Hepatocyte (in vitro differentiated cells): ENCODE measurements at regions not wholly inside any gene's neighbourhood (a gene's known extent, or its start where the extent isn't known, plus 50 kb on each side); places are given as distances from the start of the nearest gene placed in this dataset.

Experiments
- DNase-seq: peaks from one replicate; pipeline ENCODE4 v3.0.0-alpha.2; 2016; ENCODE audit warnings: low spot score
- H2AFZ ChIP-seq: fragments of 200-600 bp; sonication (generic); 2 replicates; pipeline ENCODE4 v1.6.0; 2016; ENCODE audit warnings: antibody characterized with exemption, mild to moderate bottlenecking
- H3K27ac ChIP-seq: fragments of 200-600 bp; sonication (generic); 2 replicates; pipeline ENCODE4 v1.5.1; 2016; ENCODE audit warnings: mild to moderate bottlenecking
- H3K27me3 ChIP-seq: fragments of 200-600 bp; sonication (generic); 2 replicates; pipeline ENCODE4 v1.6.1; 2016
- H3K36me3 ChIP-seq: fragments of 200-600 bp; sonication (generic); replicated peaks from 2 replicates; pipeline ENCODE4 v1.5.1; 2016; ENCODE audit warnings: low read depth; ENCODE audit not compliant: insufficient read depth
- H3K4me1 ChIP-seq: fragments of 200-600 bp; sonication (generic); 2 replicates; pipeline ENCODE4 v1.5.1; 2016; ENCODE audit warnings: mild to moderate bottlenecking, moderate library complexity; ENCODE audit not compliant: insufficient read depth
- H3K4me2 ChIP-seq: fragments of 200-600 bp; sonication (generic); 2 replicates; pipeline ENCODE4 v1.6.0; 2016
- H3K4me3 ChIP-seq: fragments of 200-600 bp; sonication (generic); 2 replicates; pipeline ENCODE4 v1.5.1; 2016; ENCODE audit warnings: mild to moderate bottlenecking
- H3K79me2 ChIP-seq: fragments of 200-600 bp; sonication (generic); 2 replicates; pipeline ENCODE4 v1.6.0; 2017; ENCODE audit warnings: mild to moderate bottlenecking
- H3K9me2 ChIP-seq: fragments of 200-600 bp; sonication (generic); replicated peaks from 2 replicates; pipeline ENCODE4 v1.6.0; 2017; ENCODE audit warnings: mild to moderate bottlenecking; ENCODE audit not compliant: insufficient read depth
- H3K9me3 ChIP-seq: fragments of 200-600 bp; sonication (generic); 2 replicates; pipeline ENCODE4 v1.5.1; 2016; ENCODE audit warnings: low read depth, mild to moderate bottlenecking
- H4K20me1 ChIP-seq: fragments of 200-600 bp; sonication (generic); 2 replicates; pipeline ENCODE4 v1.6.0; 2016; ENCODE audit warnings: mild to moderate bottlenecking; ENCODE audit not compliant: insufficient read depth, poor library complexity, severe bottlenecking
- CTCF ChIP-seq: fragments of 200-600 bp; sonication (generic); IDR thresholded peaks from 2 replicates; pipeline ENCODE4 v1.5.1; 2016; ENCODE audit warnings: antibody characterized with exemption, mild to moderate bottlenecking; ENCODE audit not compliant: poor library complexity
- EZH2 ChIP-seq: fragments of 200-600 bp; sonication (generic); IDR thresholded peaks from 2 replicates; pipeline ENCODE4 v1.6.1; 2016; ENCODE audit warnings: antibody characterized with exemption, mild to moderate bottlenecking, borderline replicate concordance
- EZH2phosphoT487 ChIP-seq: fragments of 200-600 bp; sonication (generic); IDR thresholded peaks from one replicate; pipeline ENCODE4 v1.6.1; 2018; ENCODE audit warnings: antibody characterized with exemption, mild to moderate bottlenecking, low read depth, moderate library complexity; ENCODE audit not compliant: unreplicated experiment, severe bottlenecking
- WGBS: methylation state at CpG from one replicate; pipeline ENCODE4 v1.1.6; 2016; ENCODE audit warnings: low lambda C conversion rate; ENCODE audit errors: missing lambda C conversion rate; 5-methylcytosine and 5-hydroxymethylcytosine counted together

GRCh38 chr5:87735923-87736322, 323.2 kb upstream of the CCNH start:
- Histone ChIP-seq H4K20me1 (no peaks in the 10 kb centered on the region), H3K4me2 (no peak overlapping the region), H3K9me3 (no peaks in the 10 kb centered on the region), H3K27ac (no peak overlapping the region), H3K9me2 (no peaks in the 10 kb centered on the region), H3K27me3 (no peaks in the 10 kb centered on the region), H3K36me3 (no peaks in the 10 kb centered on the region), H3K79me2 (no peaks in the 10 kb centered on the region), H3K4me1 (no peaks in the 10 kb centered on the region), H2AFZ (no peak overlapping the region), H3K4me3 (no peak overlapping the region)
- DNase-seq, result no peak
- TF ChIP-seq EZH2 (no peak), CTCF (no peak), EZH2phosphoT487 (no peak)
- WGBS, result 91% methylated on average over 1 of the region's 1 CpG

- Histone ChIP-seq H2AFZ (no peak overlapping the region), H3K79me2 (no peaks in the 10 kb centered on the region), H3K4me2 (no peak overlapping the region), H3K27me3 (no peaks in the 10 kb centered on the region), H3K9me2 (no peaks in the 10 kb centered on the region), H3K27ac (no peak overlapping the region), H4K20me1 (no peaks in the 10 kb centered on the region), H3K4me1 (no peaks in the 10 kb centered on the region), H3K4me3 (no peak overlapping the region), H3K36me3 (no peaks in the 10 kb centered on the region), H3K9me3 (no peaks in the 10 kb centered on the region)
- TF ChIP-seq EZH2, result no peak
- no peak for TF ChIP-seq CTCF
- no peak for DNase-seq
- 62% methylated on average over 3 of the region's 3 CpGs for WGBS
Measured at GRCh38 chr5:87733897-87734296, 321.2 kb upstream of the CCNH start.

- no peak overlapping the region for H3K4me2 ChIP-seq
- no peaks in the 10 kb centered on the region for H3K27me3 ChIP-seq
- no peak for TF ChIP-seq EZH2
- TF ChIP-seq EZH2phosphoT487, result no peak
- TF ChIP-seq CTCF, result no peak
- H3K9me2 ChIP-seq, result no peaks in the 10 kb centered on the region
- H2AFZ ChIP-seq, result no peak overlapping the region
- WGBS, result 89% methylated on average over 7 of the region's 7 CpGs
- H3K4me3 ChIP-seq, result no peak overlapping the region
- no peak for DNase-seq
- no peak overlapping the region for H3K27ac ChIP-seq
- no peaks in the 10 kb centered on the region for H4K20me1 ChIP-seq
- H3K36me3 ChIP-seq, result no peaks in the 10 kb centered on the region
- H3K79me2 ChIP-seq, result no peaks in the 10 kb centered on the region
- no peaks in the 10 kb centered on the region for H3K4me1 ChIP-seq
- no peaks in the 10 kb centered on the region for H3K9me3 ChIP-seq
Measured at GRCh38 chr5:87732875-87733768, 320.4 kb upstream of the CCNH start.

GRCh38 chr5:87729781-87730180, 317.1 kb upstream of the CCNH start:
- Histone ChIP-seq H3K36me3 (no peaks in the 10 kb centered on the region), H3K79me2 (no peaks in the 10 kb centered on the region), H4K20me1 (no peaks in the 10 kb centered on the region), H3K27me3 (no peaks in the 10 kb centered on the region), H2AFZ (no peak overlapping the region), H3K9me2 (no peaks in the 10 kb centered on the region), H3K4me2 (no peak overlapping the region), H3K9me3 (no peaks in the 10 kb centered on the region), H3K4me1 (no peaks in the 10 kb centered on the region), H3K27ac (no peak overlapping the region), H3K4me3 (no peak overlapping the region)
- no peak for TF ChIP-seq CTCF
- no peak for TF ChIP-seq EZH2phosphoT487
- no peak for TF ChIP-seq EZH2
- no peak for DNase-seq
